Esophagus (tissue), 2 donors: ENCODE measurements at regions not wholly inside any gene's neighbourhood (a gene's known extent, or its start where the extent isn't known, plus 50 kb on each side); places are given as distances from the start of the nearest gene placed in this dataset.

Source experiments
- H3K27ac ChIP-seq, 2 donors: one replicate each; pipeline ENCODE4 v1.5.1; 2013; ENCODE audit warnings: low read depth in 2 of 2, mild to moderate bottlenecking in 2 of 2, inconsistent platforms in 1 of 2, low read length in 1 of 2, moderate library complexity in 1 of 2
- H3K27me3 ChIP-seq, 2 donors: one replicate each; pipeline ENCODE4 v1.6.1; 2013; ENCODE audit warnings: low read length in 2 of 2, control low read depth in 1 of 2, mild to moderate bottlenecking in 1 of 2; ENCODE audit not compliant: insufficient read depth in 2 of 2, control insufficient read depth in 1 of 2
- H3K36me3 ChIP-seq, 2 donors: one replicate each; pipeline ENCODE4 v1.6.1; 2013; ENCODE audit warnings: low read length in 1 of 2; ENCODE audit not compliant: control insufficient read depth in 2 of 2, insufficient read depth in 2 of 2
- H3K4me1 ChIP-seq, 2 donors: one replicate each; pipeline ENCODE4 v1.6.1; 2013; ENCODE audit warnings: low read length in 1 of 2; ENCODE audit not compliant: control insufficient read depth in 2 of 2, insufficient read depth in 2 of 2
- H3K4me3 ChIP-seq, 2 donors: one replicate each; pipeline ENCODE4 v1.5.1; 2013; ENCODE audit warnings: low read length in 2 of 2, mild to moderate bottlenecking in 2 of 2, low read depth in 1 of 2, moderate library complexity in 1 of 2
- H3K9me3 ChIP-seq, 2 donors: one replicate each; pipeline ENCODE4 v1.6.1; 2013; ENCODE audit warnings: mild to moderate bottlenecking in 2 of 2, low read depth in 1 of 2, low read length in 1 of 2, moderate library complexity in 1 of 2; ENCODE audit not compliant: control insufficient read depth in 2 of 2, insufficient read depth in 1 of 2
- WGBS, 2 donors: extraction: QIAGEN DNeasy Blood & Tissue Kit; methylation state at CpG; one replicate each; pipeline ENCODE4 v1.1.7; 2013; 5-methylcytosine and 5-hydroxymethylcytosine counted together
- donor health status: healthy with polysubstance abuse.
- donor health status: Bipolar disorder and iron deficiency.

DNA sequence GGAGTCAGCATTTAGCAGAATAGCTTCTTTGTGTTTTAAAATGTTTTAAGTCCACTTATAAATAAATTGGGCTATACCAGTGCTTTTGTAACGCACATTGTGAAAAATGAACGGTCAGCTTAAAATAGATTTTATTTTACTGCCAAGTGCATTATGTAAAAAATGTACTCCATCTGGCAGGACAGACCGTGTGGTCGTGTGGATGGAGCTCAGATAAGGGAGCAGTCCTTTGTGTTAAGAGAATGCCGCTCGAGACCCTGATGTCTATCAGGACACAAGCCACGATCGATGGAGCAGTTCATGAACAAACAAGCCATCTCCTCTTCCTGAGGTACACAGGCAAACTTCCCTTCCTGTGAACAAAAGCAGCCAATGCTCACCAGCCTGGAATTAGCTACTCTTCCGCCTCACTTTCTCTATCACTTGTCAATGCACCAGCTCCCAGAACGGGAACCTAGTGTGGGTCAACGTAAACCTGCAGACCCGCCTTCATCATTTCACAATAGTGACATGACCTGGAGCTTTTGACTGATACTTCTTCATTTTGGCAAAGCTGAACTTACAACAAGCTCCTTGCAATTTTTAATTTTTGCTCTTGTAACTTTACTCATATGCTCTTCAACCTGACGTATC, 243.5 kb downstream of the TGFB2 start:
- Histone ChIP-seq H3K4me3 (no peak overlapping the region), H3K27me3 (no peaks in the 10 kb centered on the region), H3K9me3 (no peaks in the 10 kb centered on the region), H3K4me1 (peaks cover 0 to 4% of the 10 kb centered on the region in 2 donors), H3K27ac (no peak overlapping the region), H3K36me3 (no peaks in the 10 kb centered on the region)
- 51 to 54% methylated on average over 13 of the region's 13 CpGs for WGBS, 2 donors

DNA sequence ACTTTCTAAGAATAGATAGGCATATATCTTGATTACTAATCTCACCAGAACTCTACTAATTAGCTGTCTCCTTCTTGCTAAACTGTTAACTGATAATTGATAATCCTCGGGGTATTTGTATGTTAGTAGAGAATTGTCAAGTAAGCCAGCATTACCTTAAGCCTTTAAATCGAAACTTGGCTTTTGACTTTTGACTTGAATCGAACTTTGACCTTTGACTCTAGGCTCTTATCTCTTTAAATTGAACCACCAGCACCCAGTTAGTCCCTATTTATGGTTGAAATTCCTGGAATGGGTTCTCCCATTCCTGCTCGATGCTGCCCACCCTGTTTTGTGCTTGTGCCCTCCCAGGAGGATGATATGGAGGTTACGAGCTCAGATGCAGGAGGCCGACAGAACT, 244.4 kb downstream of the TGFB2 start:
- Histone ChIP-seq H3K4me3 (no peak overlapping the region), H3K27ac (no peak overlapping the region), H3K27me3 (no peaks in the 10 kb centered on the region), H3K9me3 (no peaks in the 10 kb centered on the region), H3K4me1 (peaks cover 0 to 4% of the 10 kb centered on the region in 2 donors), H3K36me3 (no peaks in the 10 kb centered on the region)
- WGBS, 2 donors = 80 to 92% methylated on average over 6 of the region's 6 CpGs

DNA sequence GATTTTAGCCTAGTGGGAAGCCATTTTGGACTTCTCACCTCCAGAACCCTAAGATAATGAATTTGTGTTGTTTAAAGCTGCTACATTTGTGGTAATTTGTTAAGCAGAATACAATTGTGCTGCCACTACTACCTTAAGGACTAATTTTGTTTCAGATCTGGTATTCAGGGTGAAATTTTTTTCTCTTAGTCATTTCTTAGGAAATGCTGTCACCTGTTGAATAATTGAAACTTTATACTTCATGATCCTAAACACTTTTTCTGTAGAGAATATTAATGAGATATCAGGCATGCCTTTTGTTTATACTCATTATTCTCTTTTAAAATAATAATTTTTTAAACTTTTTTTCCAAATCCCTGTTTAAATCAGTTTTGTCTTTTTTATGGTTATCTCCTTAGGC, 246.8 kb downstream of the TGFB2 start:
- no peaks in the 10 kb centered on the region for H3K36me3 ChIP-seq
- no peaks in the 10 kb centered on the region for H3K9me3 ChIP-seq
- no peaks in the 10 kb centered on the region for H3K4me1 ChIP-seq
- no peak overlapping the region for H3K4me3 ChIP-seq
- H3K27me3 ChIP-seq = no peaks in the 10 kb centered on the region
- H3K27ac ChIP-seq = no peak overlapping the region

- H3K4me1 ChIP-seq = no peaks in the 10 kb centered on the region
- 70 to 75% methylated on average over 2 of the region's 2 CpGs for WGBS, 2 donors
Observed at GRCh38 chr1:218592688-218593087, 247.6 kb downstream of the TGFB2 start.

GRCh38 chr1:218600968-218601367, 255.8 kb downstream of the TGFB2 start:
- Histone ChIP-seq H3K27me3 (no peaks in the 10 kb centered on the region), H3K4me3 (no peak overlapping the region), H3K36me3 (no peaks in the 10 kb centered on the region), H3K9me3 (no peaks in the 10 kb centered on the region), H3K4me1 (no peaks in the 10 kb centered on the region), H3K27ac (no peak overlapping the region)
- 65 to 75% methylated on average over 3 of the region's 3 CpGs for WGBS, 2 donors

More at GRCh38 chr1:218592688-218593087, 247.6 kb downstream of the TGFB2 start:
- Histone ChIP-seq H3K27ac (no peak overlapping the region), H3K4me3 (no peak overlapping the region), H3K9me3 (no peaks in the 10 kb centered on the region), H3K36me3 (no peaks in the 10 kb centered on the region), H3K27me3 (no peaks in the 10 kb centered on the region)

DNA sequence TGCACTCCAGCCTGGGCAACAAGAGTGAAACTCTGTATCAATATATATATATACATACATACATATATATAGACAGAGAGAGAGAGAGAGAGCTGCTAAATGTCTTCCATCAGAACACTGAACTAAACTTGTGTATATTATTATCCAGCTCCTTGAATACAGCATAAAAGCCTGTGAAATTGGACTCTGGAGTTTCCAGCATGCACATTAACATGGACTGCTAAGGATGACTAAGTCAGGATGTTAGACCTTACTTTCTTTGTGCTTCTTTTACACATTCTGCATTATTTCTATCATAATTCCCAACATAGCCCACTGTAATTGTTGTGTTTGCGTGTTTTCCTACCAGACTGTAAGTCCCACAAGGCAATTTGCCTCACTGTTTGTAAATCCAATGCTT, 259.1 kb downstream of the TGFB2 start:
- Histone ChIP-seq H3K4me3 (no peak overlapping the region), H3K27me3 (no peaks in the 10 kb centered on the region), H3K9me3 (no peaks in the 10 kb centered on the region), H3K4me1 (no peaks in the 10 kb centered on the region), H3K27ac (no peak overlapping the region), H3K36me3 (no peaks in the 10 kb centered on the region)
- WGBS, 2 donors = 83 to 89% methylated on average over 1 of the region's 1 CpG

DNA sequence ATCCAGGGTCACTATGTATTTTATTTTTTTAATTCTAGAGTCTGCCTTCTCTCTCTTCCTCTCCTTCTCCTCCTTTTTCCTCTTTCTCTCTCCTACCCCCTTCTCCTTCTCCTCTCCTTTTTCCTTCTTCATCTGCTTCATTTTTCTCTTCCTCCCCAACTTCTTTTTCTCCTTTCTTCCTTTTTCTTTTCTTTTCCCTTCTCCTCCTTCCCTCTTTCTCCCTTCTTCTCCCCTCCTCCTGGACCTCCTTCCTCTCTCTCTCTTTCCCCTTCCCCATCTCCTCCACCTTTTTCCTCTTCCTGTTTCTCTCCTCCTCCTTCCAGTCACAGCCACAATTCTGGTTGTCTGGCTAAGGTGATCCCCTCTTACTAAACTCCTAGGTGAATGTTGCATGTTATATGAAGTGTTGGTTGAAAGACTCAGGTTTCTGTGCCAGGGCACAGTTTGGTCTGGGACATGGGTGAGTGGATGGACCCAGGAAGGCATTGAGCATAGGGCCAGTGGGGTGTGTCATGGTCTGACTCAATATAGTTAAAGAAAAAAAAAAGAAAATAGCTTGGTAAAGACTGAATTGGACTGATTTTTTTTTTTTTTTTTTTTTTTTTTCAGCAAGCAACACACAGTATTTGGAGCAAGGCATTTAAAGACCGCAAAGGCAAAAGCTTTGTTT, 266.9 kb downstream of the TGFB2 start:
- Histone ChIP-seq H3K27ac (no peak overlapping the region), H3K27me3 (no peaks in the 10 kb centered on the region), H3K9me3 (no peaks in the 10 kb centered on the region), H3K36me3 (no peaks in the 10 kb centered on the region), H3K4me3 (no peak overlapping the region), H3K4me1 (no peaks in the 10 kb centered on the region)
- WGBS, 2 donors = 80 to 93% methylated on average over 1 of the region's 1 CpG

GRCh38 chr1:218613105-218613504, 268.0 kb downstream of the TGFB2 start:
- H3K36me3 ChIP-seq = no peaks in the 10 kb centered on the region
- H3K4me1 ChIP-seq = no peaks in the 10 kb centered on the region
- no peaks in the 10 kb centered on the region for H3K9me3 ChIP-seq
- H3K27ac ChIP-seq = no peak overlapping the region
- 85 to 94% methylated on average over 2 of the region's 2 CpGs for WGBS, 2 donors
- H3K4me3 ChIP-seq = no peak overlapping the region
- no peaks in the 10 kb centered on the region for H3K27me3 ChIP-seq

DNA sequence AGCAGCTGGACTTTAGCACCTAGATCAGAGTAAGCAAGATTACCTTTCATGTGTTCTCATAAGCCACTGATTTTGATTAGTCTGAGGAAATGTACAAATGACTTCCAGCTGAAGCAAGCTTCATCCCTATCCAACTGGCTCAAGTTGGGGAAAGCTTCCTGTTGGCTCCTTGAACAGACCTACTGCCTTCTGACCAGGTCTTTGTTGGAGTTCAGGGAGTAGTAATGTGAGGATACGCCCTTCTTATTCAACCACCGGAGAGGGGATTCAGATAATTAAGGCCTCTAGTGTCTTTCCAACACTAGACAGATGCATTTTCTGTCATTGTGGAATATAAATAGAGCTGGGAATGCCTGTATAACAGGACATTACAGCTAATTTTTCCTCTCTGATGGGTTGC, 268.9 kb downstream of the TGFB2 start:
- no peaks in the 10 kb centered on the region for H3K9me3 ChIP-seq
- 89% methylated on average over 2 of the region's 2 CpGs for WGBS, 2 donors

DNA sequence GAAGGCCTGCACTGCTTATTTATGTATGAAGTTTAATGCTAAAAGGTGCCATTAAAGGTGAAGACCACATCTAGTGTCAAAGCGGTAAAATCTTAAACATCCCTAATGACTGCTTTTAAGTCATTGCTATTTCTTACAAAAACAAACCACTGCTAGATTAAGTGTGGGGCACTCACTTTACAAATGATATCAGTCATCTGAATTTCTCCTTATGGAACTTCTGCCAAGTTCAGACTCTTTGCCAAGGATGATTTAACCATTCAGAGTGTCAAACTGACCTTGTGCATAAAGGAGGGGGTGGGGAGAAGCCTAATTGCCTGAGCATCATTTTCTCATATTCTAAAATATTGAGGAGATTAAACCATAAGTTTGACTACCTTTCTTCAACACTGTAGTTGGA, 271.5 kb downstream of the TGFB2 start:
- Histone ChIP-seq H3K4me3 (no peak overlapping the region), H3K36me3 (no peaks in the 10 kb centered on the region), H3K27ac (no peak overlapping the region), H3K27me3 (no peaks in the 10 kb centered on the region), H3K4me1 (no peaks in the 10 kb centered on the region), H3K9me3 (no peaks in the 10 kb centered on the region)
- WGBS, 2 donors = 67 to 70% methylated on average over 1 of the region's 1 CpG

More for the DNA sequence above, 268.9 kb downstream of the TGFB2 start:
- H3K4me3 ChIP-seq = no peak overlapping the region
- H3K36me3 ChIP-seq = no peaks in the 10 kb centered on the region
- H3K4me1 ChIP-seq = no peaks in the 10 kb centered on the region
- no peak overlapping the region for H3K27ac ChIP-seq
- H3K27me3 ChIP-seq = no peaks in the 10 kb centered on the region
